SK-N-SH treated with all-trans-retinoic acid at 6 μM for 48 hours (cell line): ENCODE measurements at regions not wholly inside any gene's neighbourhood (a gene's known extent, or its start where the extent isn't known, plus 50 kb on each side); places are given as distances from the start of the nearest gene placed in this dataset.

Source experiments
- ATAC-seq: fragments of 200-7000 bp; cut with Tn5 transposase; 3 replicates; pipeline ENCODE4 v1.9.1; 2020; ENCODE audit warnings: mild to moderate bottlenecking, moderate library complexity
- ARNTL ChIP-seq: fragments of 450-650 bp; formaldehyde crosslinking; IDR thresholded peaks from 2 replicates; pipeline ENCODE4 v1.5.0; 2020; ENCODE audit warnings: low read depth, mild to moderate bottlenecking, moderate library complexity, borderline replicate concordance
- BACH2 ChIP-seq: fragments of 250-450 bp; sonication (Bioruptor Pico); IDR thresholded peaks from 2 replicates; pipeline ENCODE4 v1.9.0; 2021; ENCODE audit warnings: mild to moderate bottlenecking, borderline replicate concordance
- CREB5 ChIP-seq: fragments of 250-450 bp; sonication (Bioruptor Pico); IDR thresholded peaks from 2 replicates; pipeline ENCODE4 v1.5.1; 2020; ENCODE audit warnings: low read depth, mild to moderate bottlenecking, moderate library complexity
- CSDC2 ChIP-seq: fragments of 250-450 bp; sonication (Bioruptor Pico); IDR thresholded peaks from 2 replicates; pipeline ENCODE4 v1.5.0; 2020; ENCODE audit warnings: mild to moderate bottlenecking, moderate library complexity
- ESRRG ChIP-seq: fragments of 250-450 bp; sonication (Bioruptor Pico); IDR thresholded peaks from 2 replicates; pipeline ENCODE4 v1.6.1; 2021; ENCODE audit warnings: mild to moderate bottlenecking
- ISL1 ChIP-seq: fragments of 250-450 bp; sonication (Bioruptor Pico); IDR thresholded peaks from 2 replicates; pipeline ENCODE4 v2.1.2; 2022; ENCODE audit warnings: mild to moderate bottlenecking, moderate library complexity
- OSR1 ChIP-seq: fragments of 250-450 bp; sonication (Bioruptor Pico); IDR thresholded peaks from 2 replicates; pipeline ENCODE4 v1.8.0; 2022; ENCODE audit warnings: moderate library complexity, mild to moderate bottlenecking, inconsistent platforms
- POU6F1 ChIP-seq: fragments of 250-450 bp; sonication (Bioruptor Pico); IDR thresholded peaks from 2 replicates; pipeline ENCODE4 v1.8.0; 2021; ENCODE audit warnings: low read depth, mild to moderate bottlenecking, moderate library complexity, borderline replicate concordance
- PPARA ChIP-seq: fragments of 250-450 bp; sonication (Bioruptor Pico); IDR thresholded peaks from 2 replicates; pipeline ENCODE4 v1.5.0; 2020; ENCODE audit warnings: mild to moderate bottlenecking, borderline replicate concordance
- RARB ChIP-seq: fragments of 250-450 bp; sonication (Bioruptor Pico); IDR thresholded peaks from 2 replicates; pipeline ENCODE4 v1.8.0; 2021; ENCODE audit warnings: mild to moderate bottlenecking, moderate library complexity
- TCF4 ChIP-seq: fragments of 250-450 bp; sonication (Bioruptor Pico); IDR thresholded peaks from 2 replicates; pipeline ENCODE4 v1.8.0; 2021; ENCODE audit warnings: mild to moderate bottlenecking, moderate library complexity, borderline replicate concordance
- TOX ChIP-seq: fragments of 250-450 bp; sonication (Bioruptor Pico); IDR thresholded peaks from 2 replicates; pipeline ENCODE4 v1.8.0; 2021; ENCODE audit warnings: mild to moderate bottlenecking, moderate library complexity, borderline replicate concordance
- ZC3H10 ChIP-seq: fragments of 250-450 bp; sonication (Bioruptor Pico); IDR thresholded peaks from 2 replicates; pipeline ENCODE4 v1.5.1; 2021; ENCODE audit warnings: mild to moderate bottlenecking, moderate library complexity
- ZFP3 ChIP-seq: fragments of 250-450 bp; sonication (Bioruptor Pico); IDR thresholded peaks from 2 replicates; pipeline ENCODE4 v1.5.0; 2020; ENCODE audit warnings: mild to moderate bottlenecking, moderate library complexity
- ZFP30 ChIP-seq: fragments of 450-650 bp; formaldehyde crosslinking; IDR thresholded peaks from 2 replicates; pipeline ENCODE4 v1.5.0; 2022; ENCODE audit warnings: mild to moderate bottlenecking, moderate library complexity
- ZNF565 ChIP-seq: fragments of 450-650 bp; formaldehyde crosslinking; conservative IDR thresholded peaks from 2 replicates; pipeline ENCODE4 v1.5.0; 2020; ENCODE audit warnings: low read depth, mild to moderate bottlenecking, moderate library complexity
- ZNF70 ChIP-seq: fragments of 450-650 bp; formaldehyde crosslinking; IDR thresholded peaks from 2 replicates; pipeline ENCODE4 v1.5.0; 2020; ENCODE audit warnings: mild to moderate bottlenecking, moderate library complexity
- ZNF8 ChIP-seq: fragments of 450-650 bp; formaldehyde crosslinking; IDR thresholded peaks from 2 replicates; pipeline ENCODE4 v1.5.0; 2020; ENCODE audit warnings: mild to moderate bottlenecking, moderate library complexity
- TF ChIP-seq, protein P1 (sequence below): fragments of 250-450 bp; sonication (Bioruptor Pico); IDR thresholded peaks from 2 replicates; pipeline ENCODE4 v1.5.1; 2021; ENCODE audit warnings: mild to moderate bottlenecking, moderate library complexity
- TF ChIP-seq, protein P2 (sequence below): fragments of 250-450 bp; sonication (Bioruptor Pico); IDR thresholded peaks from 2 replicates; pipeline ENCODE4 v1.8.0; 2020; ENCODE audit warnings: mild to moderate bottlenecking, moderate library complexity, borderline replicate concordance

DNA sequence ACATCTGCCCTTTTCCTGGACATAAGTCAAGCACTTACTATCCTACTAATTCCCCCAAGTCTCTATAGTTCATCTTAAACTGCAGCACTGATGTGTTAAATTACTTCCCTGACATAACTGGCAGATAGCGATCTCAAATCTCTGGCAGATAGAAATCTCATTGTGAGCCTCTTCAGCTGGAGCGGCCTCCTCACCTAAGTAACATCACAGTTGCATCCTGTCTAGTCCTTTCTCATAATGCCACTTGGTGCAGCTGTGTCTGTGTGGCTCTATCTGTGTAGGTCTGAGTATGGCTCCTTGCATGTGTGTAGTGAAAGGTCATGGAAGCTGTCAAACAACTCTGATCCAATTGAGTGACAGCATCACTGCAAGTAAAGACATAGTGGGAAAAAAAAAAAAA is 53.6 kb upstream of the FST start:
- no peak for ATAC-seq
- TF ChIP-seq RARB (CRISPR knock-in tag), result no peak
- no peak for TF ChIP-seq CREB5
- TF ChIP-seq ZFP30 (CRISPR knock-in tag), result no peak
- TF ChIP-seq ZNF70 (CRISPR knock-in tag), result no peak
- TF ChIP-seq, protein P1, sequence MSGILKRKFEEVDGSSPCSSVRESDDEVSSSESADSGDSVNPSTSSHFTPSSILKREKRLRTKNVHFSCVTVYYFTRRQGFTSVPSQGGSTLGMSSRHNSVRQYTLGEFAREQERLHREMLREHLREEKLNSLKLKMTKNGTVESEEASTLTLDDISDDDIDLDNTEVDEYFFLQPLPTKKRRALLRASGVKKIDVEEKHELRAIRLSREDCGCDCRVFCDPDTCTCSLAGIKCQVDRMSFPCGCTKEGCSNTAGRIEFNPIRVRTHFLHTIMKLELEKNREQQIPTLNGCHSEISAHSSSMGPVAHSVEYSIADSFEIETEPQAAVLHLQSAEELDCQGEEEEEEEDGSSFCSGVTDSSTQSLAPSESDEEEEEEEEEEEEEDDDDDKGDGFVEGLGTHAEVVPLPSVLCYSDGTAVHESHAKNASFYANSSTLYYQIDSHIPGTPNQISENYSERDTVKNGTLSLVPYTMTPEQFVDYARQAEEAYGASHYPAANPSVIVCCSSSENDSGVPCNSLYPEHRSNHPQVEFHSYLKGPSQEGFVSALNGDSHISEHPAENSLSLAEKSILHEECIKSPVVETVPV (CRISPR knock-in tag), result no peak
- TF ChIP-seq ARNTL (CRISPR knock-in tag), result no peak
- TF ChIP-seq CSDC2 (CRISPR knock-in tag), result no peak
- no peak for TF ChIP-seq TCF4 (CRISPR knock-in tag)
- TF ChIP-seq ZNF8, result no peak
- no peak for TF ChIP-seq PPARA (CRISPR knock-in tag)
- TF ChIP-seq, protein P2, sequence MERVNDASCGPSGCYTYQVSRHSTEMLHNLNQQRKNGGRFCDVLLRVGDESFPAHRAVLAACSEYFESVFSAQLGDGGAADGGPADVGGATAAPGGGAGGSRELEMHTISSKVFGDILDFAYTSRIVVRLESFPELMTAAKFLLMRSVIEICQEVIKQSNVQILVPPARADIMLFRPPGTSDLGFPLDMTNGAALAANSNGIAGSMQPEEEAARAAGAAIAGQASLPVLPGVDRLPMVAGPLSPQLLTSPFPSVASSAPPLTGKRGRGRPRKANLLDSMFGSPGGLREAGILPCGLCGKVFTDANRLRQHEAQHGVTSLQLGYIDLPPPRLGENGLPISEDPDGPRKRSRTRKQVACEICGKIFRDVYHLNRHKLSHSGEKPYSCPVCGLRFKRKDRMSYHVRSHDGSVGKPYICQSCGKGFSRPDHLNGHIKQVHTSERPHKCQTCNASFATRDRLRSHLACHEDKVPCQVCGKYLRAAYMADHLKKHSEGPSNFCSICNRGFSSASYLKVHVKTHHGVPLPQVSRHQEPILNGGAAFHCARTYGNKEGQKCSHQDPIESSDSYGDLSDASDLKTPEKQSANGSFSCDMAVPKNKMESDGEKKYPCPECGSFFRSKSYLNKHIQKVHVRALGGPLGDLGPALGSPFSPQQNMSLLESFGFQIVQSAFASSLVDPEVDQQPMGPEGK, result no peak
- no peak for TF ChIP-seq BACH2 (CRISPR knock-in tag)
- no peak for TF ChIP-seq ZFP3 (CRISPR knock-in tag)
- no peak for TF ChIP-seq TOX (CRISPR knock-in tag)

DNA sequence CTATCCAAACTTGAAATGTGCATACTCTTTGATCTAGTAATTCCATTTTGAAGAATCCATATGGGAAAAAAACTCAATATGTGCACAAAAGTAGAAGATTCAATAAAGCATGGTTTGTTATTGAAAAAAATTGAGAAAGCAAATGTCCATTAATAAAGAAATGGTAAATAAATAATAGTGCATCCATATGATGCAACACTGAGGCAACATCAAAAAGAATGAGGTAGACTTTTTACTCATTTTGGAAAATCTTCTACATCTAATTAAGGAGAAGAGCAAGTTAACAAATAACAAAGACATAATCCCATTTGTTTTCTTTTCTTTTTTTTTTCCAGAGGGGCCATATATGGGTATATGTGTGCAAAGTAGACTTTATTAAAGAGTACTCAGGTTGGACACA is 52.5 kb upstream of the FST start:
- TF ChIP-seq, protein P1 (CRISPR knock-in tag), result no peak
- TF ChIP-seq CREB5 (no peak), ZC3H10 (no peak), ESRRG (CRISPR knock-in tag) (no peak), TCF4 (CRISPR knock-in tag) (no peak), TOX (CRISPR knock-in tag) (no peak), ARNTL (CRISPR knock-in tag) (no peak), ZNF70 (CRISPR knock-in tag) (no peak), OSR1 (CRISPR knock-in tag) (no peak), ZFP3 (CRISPR knock-in tag) (no peak), ZNF8 (no peak), PPARA (CRISPR knock-in tag) (no peak), CSDC2 (CRISPR knock-in tag) (no peak), BACH2 (CRISPR knock-in tag) (no peak), ZFP30 (CRISPR knock-in tag) (no peak), RARB (CRISPR knock-in tag) (no peak), POU6F1 (CRISPR knock-in tag) (no peak)
- no peak for ATAC-seq

GRCh38 chr5:53429706-53430105 is 50.7 kb upstream of the FST start:
- no peak for TF ChIP-seq ZNF565
- no peak for TF ChIP-seq ZFP3 (CRISPR knock-in tag)
- no peak for TF ChIP-seq CREB5
- no peak for TF ChIP-seq ZNF8
- no peak for TF ChIP-seq ZNF70 (CRISPR knock-in tag)
- no peak for TF ChIP-seq CSDC2 (CRISPR knock-in tag)
- no peak for TF ChIP-seq PPARA (CRISPR knock-in tag)
- no peak for TF ChIP-seq TCF4 (CRISPR knock-in tag)
- no peak for TF ChIP-seq ISL1 (CRISPR knock-in tag)
- TF ChIP-seq, protein P1 (CRISPR knock-in tag), result no peak
- TF ChIP-seq, all 23 proteins: peak for 0
- no peak for ATAC-seq
